ENCODE measurements at regions not wholly inside any gene's neighbourhood (a gene's known extent, or its start where the extent isn't known, plus 50 kb on each side); places are given as distances from the start of the nearest gene placed in this dataset.
"Not testable (repeated sequence)": the region's sequence is repeated elsewhere in the genome, so short reads cannot be mapped to it uniquely, and the experiment has no call there.

- DNase-seq (ENCODE audit: low spot score): no peak
Observed at GRCh38 chr4:3866813-3867129, 100.6 kb downstream of the ADRA2C start.

GRCh38 chr4:3867403-3868100 is 101.4 kb downstream of the ADRA2C start:
- no peak for DNase-seq (ENCODE audit: low spot score)

DNA sequence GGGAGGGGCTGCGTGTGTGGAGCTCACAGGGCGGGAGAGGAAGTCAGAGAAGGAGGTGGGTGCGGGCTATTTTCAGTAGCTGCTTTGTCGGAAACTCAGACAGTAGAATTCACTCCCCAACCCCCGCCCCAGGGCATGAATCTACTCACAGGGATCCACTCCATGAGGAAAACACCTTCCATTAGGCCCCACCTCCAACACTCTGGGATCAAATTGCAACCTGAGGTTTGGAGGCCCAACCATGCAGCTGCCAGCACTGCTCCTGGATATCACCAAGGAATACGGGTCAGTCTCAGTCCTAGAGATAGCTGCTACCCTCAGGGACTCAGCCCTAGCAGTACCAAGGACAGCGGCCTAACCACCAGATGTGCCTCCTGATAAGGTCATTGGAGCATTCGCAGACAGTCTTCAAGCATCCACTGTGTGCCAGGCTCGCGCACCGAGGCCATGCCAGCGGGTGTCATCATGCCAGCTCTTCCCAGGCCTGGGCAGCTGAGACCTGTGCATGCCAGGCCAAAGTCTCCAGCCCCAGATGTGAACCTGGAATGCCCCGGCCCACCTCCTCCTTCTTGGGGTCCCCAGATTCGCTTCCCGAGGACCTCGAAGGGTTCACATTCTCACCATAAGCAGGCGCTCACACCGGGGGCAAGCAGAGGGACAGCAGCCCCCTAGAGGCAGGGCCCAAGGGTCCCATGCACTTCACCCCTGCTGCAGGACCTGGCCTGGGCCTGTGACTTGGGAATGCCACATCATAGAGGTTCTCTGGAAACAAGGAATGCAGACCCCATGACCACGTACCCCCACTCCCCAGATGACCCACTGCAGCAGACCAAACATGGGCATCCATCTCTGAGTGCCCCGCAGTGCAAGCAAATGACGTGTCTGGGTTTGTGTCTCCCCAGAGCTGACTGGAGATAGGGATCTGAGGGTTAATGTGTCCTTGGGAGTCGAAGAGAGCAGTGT is 102.3 kb downstream of the ADRA2C start:
- no peak for DNase-seq (ENCODE audit: low spot score)

GRCh38 chr4:3869174-3869572 is 103.0 kb downstream of the ADRA2C start:
- no peak for DNase-seq (ENCODE audit: low spot score)

DNA sequence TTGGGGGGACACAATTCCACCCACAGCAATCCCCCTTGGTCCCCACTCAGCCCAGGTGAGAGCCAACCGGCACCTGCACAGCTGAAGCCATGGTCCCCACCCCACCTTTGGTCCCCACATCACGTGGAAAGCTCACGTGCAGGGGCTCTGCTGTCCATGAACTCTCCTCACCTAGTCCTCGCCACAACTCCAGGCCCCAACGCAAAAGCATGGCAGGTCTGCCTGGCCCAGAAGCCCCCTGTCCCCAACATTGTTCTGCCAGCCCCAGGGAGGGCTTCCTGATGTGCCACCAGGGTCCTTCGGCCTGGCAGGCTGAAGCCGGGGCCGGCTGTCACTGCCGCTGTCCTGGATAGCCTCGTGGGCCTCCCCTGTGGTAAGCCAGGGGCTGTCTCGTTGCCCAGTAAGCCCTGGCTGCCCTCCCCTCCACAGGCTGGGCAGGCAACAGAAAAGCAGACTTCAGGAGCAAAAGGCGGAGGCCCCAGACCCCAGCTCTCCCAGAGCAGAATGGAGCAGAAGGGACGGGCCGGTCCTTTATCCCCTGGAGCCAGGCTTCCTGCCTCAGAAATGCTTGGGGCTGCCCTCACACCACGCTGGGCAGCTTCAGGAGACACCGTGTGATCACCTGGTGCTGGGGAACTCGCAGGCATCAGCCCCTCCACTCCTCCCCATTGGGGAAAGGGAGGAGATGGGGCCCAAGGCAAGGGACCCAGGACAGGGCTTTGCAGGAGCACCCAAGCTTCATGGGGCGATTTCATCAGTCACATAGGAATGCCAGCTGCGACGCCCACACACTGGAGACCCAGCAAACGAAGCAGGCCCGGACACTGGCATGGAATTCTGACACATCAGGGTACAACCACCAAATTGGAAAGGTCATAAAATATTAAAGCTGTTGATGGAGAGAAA is 103.7 kb downstream of the ADRA2C start:
- DNase-seq (ENCODE audit: low spot score): no peak

GRCh38 chr4:3870567-3870962 is 104.4 kb downstream of the ADRA2C start:
- DNase-seq (ENCODE audit: low spot score): no peak

- peak; percentile 79 for DNase-seq (ENCODE audit: low spot score)
Observed at GRCh38 chr4:3871181-3871852, 105.1 kb downstream of the ADRA2C start.

DNA sequence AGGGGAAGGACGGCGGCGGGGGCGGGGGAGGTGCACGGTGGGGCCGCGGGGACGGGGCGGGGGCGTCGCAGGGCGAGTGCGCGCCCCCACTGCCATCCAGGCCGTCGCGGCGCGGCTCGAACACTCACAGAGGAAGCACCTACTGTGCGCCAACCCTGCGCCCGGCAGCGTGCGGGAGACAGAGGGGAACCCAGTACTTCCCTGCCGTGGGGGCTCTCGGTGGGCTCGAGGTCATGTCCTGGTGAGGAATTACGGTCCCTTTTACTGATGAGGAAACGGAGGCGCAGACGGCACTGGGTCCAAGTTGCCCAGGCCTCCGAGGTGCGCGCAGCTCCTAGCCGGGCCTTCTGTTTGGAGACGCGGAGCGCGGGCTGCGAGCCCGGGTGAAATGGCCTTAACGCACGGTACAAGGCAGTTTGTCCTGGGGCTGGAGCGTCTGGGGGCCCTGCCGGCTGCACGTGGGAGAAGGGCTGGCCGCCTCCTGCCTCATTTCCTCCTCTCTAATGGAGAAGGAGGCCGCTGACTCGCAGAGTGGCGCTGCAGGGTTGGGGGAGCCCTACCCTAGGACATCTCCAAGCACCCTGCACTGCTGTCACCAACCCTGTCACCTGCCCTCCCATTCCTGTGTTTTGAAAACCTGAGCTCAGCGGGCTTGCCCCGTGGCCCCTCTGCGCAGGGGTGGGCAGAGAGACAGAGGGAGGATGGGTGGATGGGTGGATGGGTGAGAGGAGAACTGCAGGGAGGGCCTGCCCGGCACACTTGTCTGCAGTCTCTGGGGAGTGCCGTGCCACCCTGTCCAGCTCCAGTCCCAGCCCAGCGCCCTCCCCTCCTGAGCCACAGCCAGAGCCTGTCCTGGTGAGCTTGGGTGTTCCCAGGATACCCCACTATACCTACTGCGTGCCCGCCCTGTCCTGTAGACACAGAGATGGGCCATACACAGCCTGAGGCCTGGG is 106.0 kb downstream of the ADRA2C start:
- DNase-seq (ENCODE audit: low spot score): no peak

- DNase-seq (ENCODE audit: low spot score): no peak
Observed at GRCh38 chr4:3872834-3873313, 106.7 kb downstream of the ADRA2C start.

- DNase-seq (ENCODE audit: low spot score): no peak
Observed at GRCh38 chr4:3873408-3874027, 107.3 kb downstream of the ADRA2C start.

DNA sequence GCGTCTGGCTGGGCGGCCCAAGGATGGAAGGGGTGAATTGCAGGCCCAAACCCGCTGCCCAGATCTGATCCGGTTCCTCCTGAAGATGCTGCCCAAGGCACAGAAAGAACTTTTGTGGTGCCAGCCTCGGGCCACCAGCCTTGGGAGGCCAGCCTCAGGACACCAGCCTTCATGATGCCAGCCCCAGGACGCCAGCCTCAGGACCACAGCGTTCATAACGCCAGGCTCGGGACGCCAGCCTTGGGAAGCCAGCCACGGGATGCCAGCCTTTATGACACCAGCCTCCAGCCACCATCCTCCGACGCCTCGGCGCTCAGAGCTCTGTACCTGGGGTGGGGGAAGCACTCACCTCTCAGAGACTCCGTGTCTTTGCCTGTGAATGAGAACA is 107.8 kb downstream of the ADRA2C start:
- DNase-seq (ENCODE audit: low spot score): no peak

DNA sequence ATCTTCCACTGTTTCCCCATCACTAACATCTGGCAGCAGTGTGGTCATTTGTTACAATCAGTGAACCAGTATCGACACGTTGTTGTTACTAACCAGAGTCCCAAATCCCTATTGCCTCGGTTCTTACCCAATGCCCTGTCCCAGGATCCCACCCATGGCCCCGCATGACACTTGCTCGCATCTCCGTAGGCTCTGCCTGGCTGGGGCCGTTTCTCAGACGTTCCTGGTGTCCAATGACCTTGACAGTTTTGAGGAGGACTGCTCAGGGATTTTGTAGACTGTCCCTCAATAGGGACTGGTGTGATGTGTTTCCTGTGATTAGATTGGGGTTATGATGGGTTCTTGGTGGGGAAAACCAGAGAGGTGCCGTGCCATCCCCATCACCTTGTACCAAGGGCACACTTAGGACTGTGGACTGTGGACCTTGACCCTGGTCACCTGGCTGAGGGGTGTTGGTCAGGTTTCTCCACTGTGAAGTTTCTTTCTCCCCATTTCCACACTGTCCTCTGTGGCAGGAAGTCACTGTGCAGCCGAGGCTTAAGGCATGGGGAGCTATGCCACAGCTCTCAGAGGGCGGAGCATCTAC is 108.4 kb downstream of the ADRA2C start:
- DNase-seq (ENCODE audit: low spot score): no peak

GRCh38 chr4:3875466-3875865 is 109.3 kb downstream of the ADRA2C start:
- no peak for DNase-seq (ENCODE audit: low spot score)

- not testable (repeated sequence) for DNase-seq (ENCODE audit: low spot score)
Observed at GRCh38 chr4:3876057-3876845, 110.1 kb downstream of the ADRA2C start.

DNA sequence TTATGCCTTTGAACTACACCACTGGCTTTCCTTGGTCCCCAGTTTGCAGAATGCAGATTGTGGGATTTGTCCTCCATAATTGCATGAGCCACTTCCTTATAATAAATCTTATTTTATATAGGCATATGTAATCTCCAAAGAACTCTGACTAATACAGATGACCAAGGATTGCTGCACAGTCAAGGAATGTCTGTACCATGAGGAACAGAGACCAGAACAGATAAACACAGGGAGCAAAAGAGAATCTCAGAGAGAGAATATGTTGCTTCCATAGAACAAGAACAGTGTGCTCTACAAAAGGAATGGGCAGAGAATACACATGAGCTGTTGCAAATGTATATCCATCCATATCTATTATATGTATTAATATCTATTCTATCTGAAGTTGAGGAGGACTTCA is 111.1 kb downstream of the ADRA2C start:
- DNase-seq (ENCODE audit: low spot score): no peak

GRCh38 chr4:3877868-3878267 is 111.7 kb downstream of the ADRA2C start:
- no peak for DNase-seq (ENCODE audit: low spot score)

DNA sequence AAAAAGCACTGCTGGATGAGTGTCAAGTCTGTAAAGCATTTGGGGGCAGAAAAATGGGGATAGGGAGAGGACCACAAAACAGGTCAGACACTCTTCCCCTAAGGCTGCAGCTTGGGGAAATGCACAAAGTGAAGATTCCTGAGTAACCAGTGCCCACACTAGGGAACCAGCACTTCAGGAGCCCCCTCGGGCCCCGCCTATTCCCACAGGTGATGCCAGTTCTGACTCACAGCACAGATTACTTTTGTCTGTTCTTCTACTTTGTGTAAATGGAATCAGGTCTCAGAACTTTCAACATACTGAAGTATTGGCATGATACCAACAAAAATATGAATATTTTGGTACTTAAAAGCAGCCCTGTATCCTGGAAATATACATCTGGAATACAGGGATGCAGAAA is 112.5 kb downstream of the ADRA2C start:
- no peak for DNase-seq (ENCODE audit: low spot score)

DNA sequence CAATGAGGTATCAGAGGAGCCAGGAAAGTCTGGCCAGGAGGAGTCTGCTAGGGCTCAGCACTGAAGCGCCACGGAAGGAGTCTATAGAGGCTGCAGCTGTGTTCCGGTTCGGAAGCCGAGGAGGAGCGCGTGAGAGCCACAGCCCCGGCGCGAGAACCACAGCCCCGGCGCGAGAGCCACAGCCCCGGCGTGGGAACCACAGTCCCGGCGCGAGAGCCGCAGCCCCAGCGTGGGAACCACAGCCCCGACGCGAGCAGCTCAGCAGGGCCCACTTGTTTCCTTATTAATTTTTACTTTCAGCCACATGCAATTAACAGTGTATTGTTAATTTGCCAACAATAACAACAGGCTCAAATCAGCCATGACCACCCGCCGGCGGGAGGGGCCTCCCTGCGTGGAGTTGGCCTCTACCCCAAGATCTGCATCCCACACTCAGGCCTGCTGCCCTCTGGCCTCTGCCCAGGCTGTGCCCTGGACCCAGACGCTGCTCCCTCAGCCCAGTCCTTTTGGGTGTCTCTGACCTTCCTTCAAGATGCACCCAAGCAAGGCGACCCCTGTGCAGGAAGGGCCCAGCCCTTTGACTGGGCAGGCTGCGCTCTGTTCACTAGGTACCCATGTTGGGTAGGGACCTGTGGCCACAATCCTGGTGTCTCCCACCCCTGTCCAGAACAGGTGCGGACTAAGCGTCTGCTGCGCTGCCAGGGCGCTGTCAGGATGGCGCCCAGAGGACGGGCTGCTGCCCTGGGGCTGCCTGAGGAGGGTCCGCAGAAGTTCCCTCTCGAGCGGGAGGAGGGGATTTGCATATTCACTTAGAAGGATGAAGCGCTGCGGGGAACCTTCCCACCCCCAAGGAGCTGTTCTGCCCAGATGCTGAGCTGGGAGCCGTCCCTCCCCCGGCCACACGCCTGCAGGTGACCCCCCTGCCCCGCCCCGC is 113.8 kb downstream of the ADRA2C start:
- peak; percentile 38 for DNase-seq (ENCODE audit: low spot score)

Data from D341Med (cell line).